Gastrocnemius medialis (tissue), 4 donors: ENCODE measurements at regions not wholly inside any gene's neighbourhood (a gene's known extent, or its start where the extent isn't known, plus 50 kb on each side); places are given as distances from the start of the nearest gene placed in this dataset.

Experiments used
- ATAC-seq, 2 donors: fragments of 150-250 bp; one replicate each; pipeline ENCODE4 v1.9.1; 2016
- DNase-seq, 2 donors: peaks; one replicate each; pipeline ENCODE4 v3.0.0-alpha.2; 2019
- H3K27ac ChIP-seq, 4 donors: fragments of 200-600 bp; sonication (generic); 1 replicate in 1 of 4; 2 replicates in 3 of 4; pipeline ENCODE4 v1.5.1; 2016 to 2018; ENCODE audit warnings: mild to moderate bottlenecking in 2 of 4, moderate library complexity in 1 of 4
- H3K27me3 ChIP-seq, 3 donors: fragments of 200-600 bp; sonication (generic) in 2 of 3; 1 replicate in 1 of 3; 2 replicates in 2 of 3; pipeline versions ENCODE4 v1.5.1 to v1.6.0; 2016 to 2019; ENCODE audit warnings: mild to moderate bottlenecking in 1 of 3, moderate library complexity in 1 of 3
- H3K36me3 ChIP-seq, 2 donors: fragments of 200-600 bp; sonication (generic) in 1 of 2; one replicate each; pipeline ENCODE4 v1.5.1; 2017 to 2018
- H3K4me1 ChIP-seq, 2 donors: fragments of 200-600 bp; sonication (generic) in 1 of 2; one replicate each; pipeline ENCODE4 v1.5.1; 2016 to 2017; ENCODE audit warnings: mild to moderate bottlenecking in 2 of 2
- H3K4me3 ChIP-seq, 4 donors: fragments of 200-600 bp; sonication (generic) in 3 of 4; 1 replicate in 1 of 4; 2 replicates in 3 of 4; pipeline ENCODE4 v1.5.1; 2016 to 2019; ENCODE audit warnings: mild to moderate bottlenecking in 2 of 4
- H3K9me3 ChIP-seq, 3 donors: fragments of 200-600 bp; sonication (generic) in 2 of 3; 1 replicate in 1 of 3; 2 replicates in 2 of 3; pipeline ENCODE4 v1.5.1; 2016 to 2019
- CTCF ChIP-seq, 5 experiments: fragments of 450-650 bp in 3 of 5; fragments of 200-600 bp in 2 of 5; sonication (generic) in 2 of 5; IDR thresholded peaks in 4 of 5; conservative IDR thresholded peaks in 1 of 5; 1 replicate in 4 of 5; 2 replicates in 1 of 5; pipeline ENCODE4 v1.5.1; 2016 to 2019; ENCODE audit warnings: antibody characterized with exemption in 5 of 5, mild to moderate bottlenecking in 3 of 5, moderate library complexity in 3 of 5
- POLR2A ChIP-seq, 2 donors: fragments of 450-650 bp; IDR thresholded peaks; one replicate each; pipeline ENCODE4 v1.6.1; 2017; ENCODE audit warnings: antibody characterized with exemption in 2 of 2, mild to moderate bottlenecking in 2 of 2, moderate library complexity in 2 of 2
- in situ Hi-C, 4 donors: fragments of 200-750 bp; cut with MboI; loops; one replicate each; pipeline versions ENCODE4 v1.15.0 to v1.8.0; 2017; ENCODE audit warnings: low sequenced_read_pairs in 4 of 4
- intact Hi-C: fragments of 100-400 bp; cut with DNase I; formaldehyde crosslinking; loops from one replicate; pipeline ENCODE4 v1.15.1; 2023; ENCODE audit warnings: low total_unique reads

DNA sequence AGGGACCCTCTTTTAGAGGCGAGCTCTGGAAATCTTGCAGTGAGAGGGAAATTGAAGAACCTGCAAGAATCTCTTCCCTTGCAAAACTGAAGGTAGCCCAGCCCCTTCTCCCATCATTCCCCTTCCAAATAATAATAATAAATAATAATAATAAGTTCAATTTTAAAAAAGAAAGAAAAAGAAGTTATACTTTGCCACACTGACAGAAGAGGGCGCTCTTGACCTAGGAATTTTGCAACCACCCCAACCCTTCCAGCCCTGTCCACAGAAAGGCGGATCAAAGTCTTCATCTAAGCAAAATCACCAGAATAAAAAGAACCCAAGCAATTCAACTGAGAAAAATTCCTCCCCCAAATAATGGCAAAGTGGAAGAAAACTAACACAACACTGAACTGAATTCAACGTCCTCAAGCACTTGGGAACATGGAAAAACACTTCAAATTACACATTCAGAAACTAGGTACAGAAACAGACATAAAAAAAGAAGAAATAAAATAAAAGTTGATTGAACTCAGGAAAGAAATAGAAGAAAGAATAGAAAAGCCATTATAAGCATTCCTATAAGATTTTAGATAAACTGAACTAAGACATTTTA, 98.9 kb upstream of the GLS start:
- Histone ChIP-seq H3K27me3 (no peaks in the 10 kb centered on the region), H3K9me3 (no peaks in the 10 kb centered on the region), H3K36me3 (no peaks in the 10 kb centered on the region), H3K4me1 (no peaks in the 10 kb centered on the region), H3K27ac (no peak overlapping the region), H3K4me3 (no peak overlapping the region)
- ATAC-seq (no peak), DNase-seq (no peak)
- intact Hi-C loops (loop anchor here (5.0 kb wide), 1 partner anchor 251 kb away; no protein-coding TSS in a partner anchor), in situ Hi-C loops (loop anchor here in 1 of 4 donors (25.0 kb wide), 1 partner anchor 731 kb away; no protein-coding TSS in a partner anchor)
- TF ChIP-seq POLR2A (IDR thresholded peaks at IDR 0.05) (no peak), CTCF (IDR thresholded peaks at IDR 0.05 in 4 of 5, conservative IDR thresholded peaks at IDR 0.05 in 1 of 5) (peak; percentile 27 to 58 (median 40))

DNA sequence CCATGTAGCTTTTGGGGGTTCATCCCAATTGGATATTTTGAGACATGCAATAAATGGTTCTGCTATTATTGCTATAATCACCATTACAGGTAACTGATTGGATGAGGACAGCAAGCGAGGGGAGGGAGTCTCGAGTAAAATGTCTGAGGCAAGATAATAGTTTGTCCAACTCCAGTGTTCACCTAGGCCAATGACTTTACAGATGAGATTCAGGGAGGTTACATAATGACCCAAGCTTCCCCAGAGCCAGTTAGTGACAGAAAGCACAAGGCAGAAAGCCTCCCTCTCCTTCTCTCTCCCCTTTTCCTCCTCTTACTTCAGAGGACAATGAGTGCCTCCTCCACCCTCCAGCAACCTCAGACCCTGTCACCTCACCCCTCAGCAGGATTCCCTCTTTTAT, 98.4 kb upstream of the GLS start:
- Histone ChIP-seq H3K27ac (no peak overlapping the region), H3K4me1 (no peaks in the 10 kb centered on the region), H3K4me3 (no peak overlapping the region), H3K27me3 (no peaks in the 10 kb centered on the region), H3K36me3 (no peaks in the 10 kb centered on the region), H3K9me3 (no peaks in the 10 kb centered on the region)
- DNase-seq (no peak), ATAC-seq (no peak)
- TF ChIP-seq POLR2A (IDR thresholded peaks at IDR 0.05) (no peak), CTCF (IDR thresholded peaks at IDR 0.05 in 4 of 5, conservative IDR thresholded peaks at IDR 0.05 in 1 of 5) (no peak)
- intact Hi-C loops, result loop anchor here (5.0 kb wide), 1 partner anchor 250 kb away; no protein-coding TSS in a partner anchor
- in situ Hi-C loops, result loop anchor here in 1 of 4 donors (25.0 kb wide), 1 partner anchor 730 kb away; no protein-coding TSS in a partner anchor

- no peak for TF ChIP-seq CTCF (IDR thresholded peaks at IDR 0.05 in 4 of 5, conservative IDR thresholded peaks at IDR 0.05 in 1 of 5)
- TF ChIP-seq POLR2A (IDR thresholded peaks at IDR 0.05), result no peak
- in situ Hi-C loops (loop anchor here in 1 of 4 donors (25.0 kb wide), 1 partner anchor 729 kb away; no protein-coding TSS in a partner anchor), intact Hi-C loops (loop anchor here (5.0 kb wide), 1 partner anchor 249 kb away; no protein-coding TSS in a partner anchor)
- no peaks in the 10 kb centered on the region for H3K4me1 ChIP-seq
- ATAC-seq (no peak), DNase-seq (no peak)
- H3K9me3 ChIP-seq, result no peaks in the 10 kb centered on the region
- no peaks in the 10 kb centered on the region for H3K27me3 ChIP-seq
- no peak overlapping the region for H3K27ac ChIP-seq
- peak overlapping the region in 1 of 4 donors; percentile 6 for H3K4me3 ChIP-seq
- no peaks in the 10 kb centered on the region for H3K36me3 ChIP-seq
These were observed 96.9 kb upstream of the GLS start for GRCh38 chr2:190783513-190784263.

GRCh38 chr2:190785334-190785733, 95.3 kb upstream of the GLS start:
- in situ Hi-C loops, result loop anchor here in 1 of 4 donors (25.0 kb wide), 1 partner anchor 727 kb away; no protein-coding TSS in a partner anchor
- no peak for ATAC-seq
- H3K36me3 ChIP-seq, result no peaks in the 10 kb centered on the region
- intact Hi-C loops, result no loop called here
- no peak for TF ChIP-seq CTCF (IDR thresholded peaks at IDR 0.05 in 4 of 5, conservative IDR thresholded peaks at IDR 0.05 in 1 of 5)
- no peak for TF ChIP-seq POLR2A (IDR thresholded peaks at IDR 0.05)
- no peak for DNase-seq
- no peak overlapping the region for H3K27ac ChIP-seq
- H3K9me3 ChIP-seq, result no peaks in the 10 kb centered on the region
- no peak overlapping the region for H3K4me3 ChIP-seq
- H3K4me1 ChIP-seq, result no peaks in the 10 kb centered on the region
- no peaks in the 10 kb centered on the region for H3K27me3 ChIP-seq
